ENCODE measurements at regions not wholly inside any gene's neighbourhood (a gene's known extent, or its start where the extent isn't known, plus 50 kb on each side); places are given as distances from the start of the nearest gene placed in this dataset.

DNA sequence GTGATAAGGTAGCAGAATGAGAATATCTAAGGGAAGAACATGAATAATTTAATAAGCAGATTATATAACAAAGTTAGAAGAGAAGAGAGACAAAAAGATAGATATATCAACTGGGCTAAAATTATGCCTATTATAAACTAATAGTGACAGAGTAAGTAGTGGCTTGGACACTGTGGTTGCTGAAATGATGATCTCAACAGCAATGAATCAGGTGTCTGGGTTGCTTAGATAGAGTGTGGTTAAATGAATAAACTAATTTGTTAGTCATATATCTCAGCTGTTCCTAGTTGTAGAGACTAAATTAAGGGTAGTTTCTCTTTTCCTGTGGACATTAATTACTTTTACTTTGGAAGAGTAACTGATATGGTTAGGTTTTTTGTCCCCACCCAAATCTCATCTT is 1485.4 kb upstream of the CELF4 start:
- Histone ChIP-seq H3K4me3 (ENCODE audit: extremely low read depth in 1 of 4, insufficient read depth in 2 of 4, low read depth in 3 of 4, low read length in 4 of 4) (no peak overlapping the region), H3K56ac (replicated peaks; ENCODE audit: insufficient read length, low read depth, low read length) (no peak overlapping the region), H2AK5ac (ENCODE audit: low read depth, low read length) (no peak overlapping the region), H3K79me2 (ENCODE audit: control insufficient read depth in 1 of 2, insufficient read depth in 2 of 2, low read length in 2 of 2) (no peaks in the 10 kb centered on the region), H3K18ac (ENCODE audit: extremely low read depth, low read length) (no peak overlapping the region), H2BK15ac (ENCODE audit: low read length) (no peak overlapping the region), H2BK20ac (ENCODE audit: low read length) (no peak overlapping the region), H4K5ac (ENCODE audit: insufficient read length, low read depth, low read length) (no peak overlapping the region), H3K4ac (replicated peaks; ENCODE audit: insufficient read length, low read depth, low read length) (no peak overlapping the region), H3K27ac (ENCODE audit: low read depth, low read length) (no peak overlapping the region), H4K91ac (replicated peaks; ENCODE audit: insufficient read length, low read length) (no peak overlapping the region), H3K9ac (replicated peaks in 1 of 4; ENCODE audit: extremely low read depth in 1 of 4, low read depth in 3 of 4, low read length in 3 of 4) (no peak overlapping the region), H2BK5ac (ENCODE audit: low read depth, low read length) (no peak overlapping the region), H3K36me3 (ENCODE audit: control insufficient read depth in 2 of 4, insufficient read depth in 4 of 4, low read length in 3 of 4) (no peaks in the 10 kb centered on the region), H4K8ac (ENCODE audit: extremely low read depth, insufficient read depth, low read length) (no peak overlapping the region), H4K20me1 (replicated peaks in 1 of 2; ENCODE audit: control insufficient read depth in 1 of 2, insufficient read depth in 2 of 2, low read length in 2 of 2) (no peaks in the 10 kb centered on the region), H3K9me3 (ENCODE audit: insufficient read depth in 2 of 2, low read depth in 1 of 2, low read length in 1 of 2) (no peaks in the 10 kb centered on the region), H2AFZ (ENCODE audit: low read length) (no peak overlapping the region), H2BK120ac (replicated peaks; ENCODE audit: low read depth, low read length) (no peak overlapping the region), H3K23ac (ENCODE audit: insufficient read length) (no peak overlapping the region), H3K27me3 (replicated peaks in 1 of 4; ENCODE audit: control insufficient read depth in 3 of 4, extremely low read depth in 1 of 4, insufficient read depth in 3 of 4, low read length in 3 of 4) (no peaks in the 10 kb centered on the region), H3K14ac (ENCODE audit: insufficient read length) (no peak overlapping the region), H3K79me1 (ENCODE audit: low read depth, low read length) (no peaks in the 10 kb centered on the region), H3K4me2 (ENCODE audit: insufficient read depth in 1 of 2, low read depth in 2 of 2, low read length in 2 of 2) (no peak overlapping the region), H3K23me2 (ENCODE audit: low read depth, low read length) (no peaks in the 10 kb centered on the region), H3K4me1 (replicated peaks in 1 of 4; ENCODE audit: control insufficient read depth in 3 of 4, insufficient read depth in 4 of 4, low read length in 3 of 4) (no peaks in the 10 kb centered on the region), H2BK12ac (ENCODE audit: low read depth, low read length) (no peak overlapping the region)
- DNase-seq (ENCODE audit: low read depth in 1 of 2, low spot score in 2 of 2) (no peak), FAIRE-seq (no peak)
- CTCF ChIA-PET (ENCODE audit: partially characterized antibody): no interaction called here
- POLR2A ChIA-PET (ENCODE audit: partially characterized antibody): no interaction called here
- no peak for TF ChIP-seq CREB1 (IDR thresholded peaks at IDR 0.05)

All from H1 (cell line).